HUES64 (cell line): ENCODE measurements at regions not wholly inside any gene's neighbourhood (a gene's known extent, or its start where the extent isn't known, plus 50 kb on each side); places are given as distances from the start of the nearest gene placed in this dataset.

ENCODE experiments used
- H3K27ac ChIP-seq: 2 replicates; pipeline ENCODE4 v1.7.0; 2013; ENCODE audit warnings: low read depth, low read length, inconsistent platforms
- H3K27me3 ChIP-seq: 2 replicates; pipeline ENCODE4 v1.6.1; 2013; ENCODE audit warnings: mild to moderate bottlenecking, low read length; ENCODE audit not compliant: insufficient read depth
- H3K36me3 ChIP-seq: 2 replicates; pipeline ENCODE4 v1.6.1; 2013; ENCODE audit warnings: mild to moderate bottlenecking, low read length; ENCODE audit not compliant: insufficient read depth
- H3K4me1 ChIP-seq: 2 replicates; pipeline ENCODE4 v1.6.1; 2013; ENCODE audit warnings: mild to moderate bottlenecking, low read length, moderate library complexity; ENCODE audit not compliant: insufficient read depth
- H3K4me3 ChIP-seq: 2 replicates; pipeline ENCODE4 v1.5.1; 2013; ENCODE audit warnings: mild to moderate bottlenecking, low read length, moderate library complexity
- H3K9ac ChIP-seq: 2 replicates; pipeline ENCODE4 v1.6.1; 2013; ENCODE audit warnings: mild to moderate bottlenecking, low read depth, low read length
- H3K9me3 ChIP-seq: 2 replicates; pipeline ENCODE4 v1.6.1; 2013; ENCODE audit warnings: low read depth, low read length; ENCODE audit not compliant: insufficient read depth
- WGBS: fragments of 150-250, 120-280 bp; methylation state at CpG from one replicate; pipeline ENCODE4 v1.1.7; 2013; ENCODE audit warnings: missing lambda C conversion rate; 5-methylcytosine and 5-hydroxymethylcytosine counted together

DNA sequence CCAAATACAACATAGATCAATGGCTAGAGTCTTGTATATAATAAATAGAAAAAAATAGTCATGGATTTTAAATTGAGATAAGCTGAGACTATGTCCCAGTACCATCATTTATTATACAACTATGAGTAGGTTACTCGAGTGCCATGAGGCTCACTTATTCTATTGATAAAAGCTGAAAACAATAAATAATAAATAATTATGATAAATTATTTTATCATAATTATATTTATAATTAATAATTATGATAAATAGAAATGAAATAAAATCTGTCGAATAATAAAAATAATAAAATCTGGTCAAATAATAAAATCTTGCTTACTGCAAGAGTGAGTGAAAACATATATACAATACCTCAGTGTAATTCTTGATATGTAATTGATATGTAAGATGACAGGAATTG is 801.4 kb downstream of the FAM181B start:
- no peaks in the 10 kb centered on the region for H3K4me1 ChIP-seq
- H3K27ac ChIP-seq, result no peak overlapping the region
- H3K27me3 ChIP-seq, result no peaks in the 10 kb centered on the region
- H3K9me3 ChIP-seq, result no peaks in the 10 kb centered on the region
- H3K9ac ChIP-seq, result no peak overlapping the region
- H3K4me3 ChIP-seq, result no peak overlapping the region
- no peaks in the 10 kb centered on the region for H3K36me3 ChIP-seq
- WGBS, result no CpG with 5 or more reads among the region's 2 CpGs

DNA sequence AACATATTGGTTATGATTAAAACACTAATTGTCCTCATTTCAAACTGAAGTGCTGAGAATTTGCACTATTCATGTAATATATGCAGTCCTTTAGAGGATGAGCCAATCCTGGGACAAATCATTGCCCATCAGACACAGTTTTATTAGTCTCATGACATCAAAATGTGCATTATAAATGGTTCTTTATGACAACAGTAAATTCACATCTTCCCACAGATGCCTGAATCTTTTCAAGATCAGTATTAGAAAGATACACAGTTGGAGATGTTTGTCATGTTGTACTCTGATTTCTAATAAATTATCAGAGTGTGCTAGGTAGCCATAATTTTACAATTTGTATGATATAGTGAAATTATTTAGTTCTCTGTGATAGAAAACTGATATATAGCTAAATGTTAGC is 813.5 kb downstream of the FAM181B start:
- Histone ChIP-seq H3K4me3 (no peak overlapping the region), H3K27me3 (no peaks in the 10 kb centered on the region), H3K4me1 (no peaks in the 10 kb centered on the region), H3K27ac (no peak overlapping the region), H3K36me3 (no peaks in the 10 kb centered on the region), H3K9me3 (no peaks in the 10 kb centered on the region), H3K9ac (no peak overlapping the region)

DNA sequence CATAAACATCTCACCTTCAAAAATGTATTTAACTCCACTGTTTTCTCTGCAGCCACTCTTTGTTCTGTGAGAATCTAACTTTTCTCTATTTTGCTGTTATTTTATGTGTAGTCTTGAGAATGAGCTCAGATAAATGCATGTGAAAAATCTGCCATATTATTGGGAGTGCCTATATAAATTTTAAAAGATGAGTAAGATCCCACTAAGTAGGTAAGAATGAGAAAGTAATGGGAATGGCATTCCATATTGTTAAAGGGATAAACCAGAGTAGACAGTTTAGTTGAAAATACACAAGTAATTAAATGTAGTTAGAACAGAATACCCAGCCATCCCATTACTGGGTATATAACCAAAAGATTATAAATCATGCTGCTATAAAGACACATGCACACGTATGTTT is 817.2 kb downstream of the FAM181B start:
- WGBS, result no CpG with 5 or more reads among the region's 1 CpG
- H3K9me3 ChIP-seq, result no peaks in the 10 kb centered on the region

DNA sequence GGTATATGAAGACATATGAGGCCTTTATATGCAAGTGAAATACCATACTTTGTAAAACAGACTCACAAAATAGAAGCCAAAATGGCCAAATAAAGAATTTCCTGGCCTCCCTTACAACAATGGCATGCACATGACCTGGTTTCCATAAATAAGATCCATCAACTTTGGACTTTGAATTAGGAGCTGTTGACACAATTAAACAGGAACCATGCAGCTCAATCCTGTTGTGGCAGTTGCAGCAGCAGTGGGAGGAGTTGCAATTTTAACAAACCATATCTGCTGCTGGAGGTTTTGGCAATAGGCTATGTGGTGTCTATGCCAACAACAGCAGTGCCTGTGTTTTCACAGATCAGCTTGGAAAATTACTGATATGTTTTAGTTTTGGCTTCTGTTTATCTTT is 818.6 kb downstream of the FAM181B start:
- no peak overlapping the region for H3K27ac ChIP-seq
- H3K4me1 ChIP-seq, result no peaks in the 10 kb centered on the region
- H3K27me3 ChIP-seq, result no peaks in the 10 kb centered on the region
- no peak overlapping the region for H3K9ac ChIP-seq
- H3K9me3 ChIP-seq, result no peaks in the 10 kb centered on the region
- H3K4me3 ChIP-seq, result no peak overlapping the region
- no peaks in the 10 kb centered on the region for H3K36me3 ChIP-seq

More for the DNA sequence above, 817.2 kb downstream of the FAM181B start:
- no peaks in the 10 kb centered on the region for H3K27me3 ChIP-seq
- H3K36me3 ChIP-seq, result no peaks in the 10 kb centered on the region
- no peak overlapping the region for H3K27ac ChIP-seq
- H3K9ac ChIP-seq, result no peak overlapping the region
- no peak overlapping the region for H3K4me3 ChIP-seq
- no peaks in the 10 kb centered on the region for H3K4me1 ChIP-seq

DNA sequence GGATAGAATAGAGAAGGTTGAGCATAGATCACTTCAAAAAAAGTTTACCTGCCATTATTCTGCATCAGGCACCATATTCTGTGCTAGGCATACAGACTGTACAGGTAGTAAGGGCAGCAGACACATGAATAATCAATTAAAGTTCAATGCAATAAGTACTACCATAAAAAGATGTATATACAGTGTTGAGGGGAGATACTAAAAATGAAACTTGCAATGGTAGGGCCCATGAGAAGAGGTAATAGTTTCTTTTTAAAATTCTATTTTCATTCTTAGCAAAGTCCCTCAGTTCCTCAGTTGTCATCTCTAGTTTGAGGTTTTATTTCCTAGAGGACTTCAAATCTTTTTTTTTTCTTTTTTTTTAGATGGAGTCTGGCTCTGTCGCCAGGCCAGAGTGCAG is 819.9 kb downstream of the FAM181B start:
- no peaks in the 10 kb centered on the region for H3K36me3 ChIP-seq
- 100% methylated on average over 1 of the region's 1 CpG for WGBS
- no peak overlapping the region for H3K27ac ChIP-seq
- H3K9ac ChIP-seq, result no peak overlapping the region
- no peaks in the 10 kb centered on the region for H3K27me3 ChIP-seq
- H3K4me3 ChIP-seq, result no peak overlapping the region
- H3K4me1 ChIP-seq, result no peaks in the 10 kb centered on the region
- no peaks in the 10 kb centered on the region for H3K9me3 ChIP-seq

DNA sequence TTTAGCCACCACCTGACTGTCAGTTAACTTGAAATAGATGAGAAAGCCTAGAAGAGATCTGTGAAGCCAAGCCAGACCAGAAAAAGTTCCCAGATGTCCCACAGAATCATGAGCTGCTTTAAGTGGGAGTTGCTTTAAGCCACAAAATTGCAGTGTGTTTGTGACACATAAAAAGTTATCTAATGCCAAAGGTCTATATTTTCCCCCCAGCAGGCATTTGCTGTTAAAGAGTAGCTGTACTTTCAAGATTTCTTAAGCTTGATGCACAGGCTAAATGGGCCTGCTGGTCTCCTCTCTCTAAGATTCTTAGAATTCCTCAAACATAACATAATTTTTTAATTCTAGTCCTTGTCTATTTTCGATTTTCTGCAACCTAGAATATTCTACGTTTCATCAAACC is 825.7 kb downstream of the FAM181B start:
- Histone ChIP-seq H3K27me3 (no peaks in the 10 kb centered on the region), H3K36me3 (no peaks in the 10 kb centered on the region), H3K9ac (no peak overlapping the region), H3K27ac (no peak overlapping the region), H3K4me3 (no peak overlapping the region), H3K9me3 (no peaks in the 10 kb centered on the region), H3K4me1 (no peaks in the 10 kb centered on the region)
- WGBS, result 93% methylated on average over 2 of the region's 2 CpGs

DNA sequence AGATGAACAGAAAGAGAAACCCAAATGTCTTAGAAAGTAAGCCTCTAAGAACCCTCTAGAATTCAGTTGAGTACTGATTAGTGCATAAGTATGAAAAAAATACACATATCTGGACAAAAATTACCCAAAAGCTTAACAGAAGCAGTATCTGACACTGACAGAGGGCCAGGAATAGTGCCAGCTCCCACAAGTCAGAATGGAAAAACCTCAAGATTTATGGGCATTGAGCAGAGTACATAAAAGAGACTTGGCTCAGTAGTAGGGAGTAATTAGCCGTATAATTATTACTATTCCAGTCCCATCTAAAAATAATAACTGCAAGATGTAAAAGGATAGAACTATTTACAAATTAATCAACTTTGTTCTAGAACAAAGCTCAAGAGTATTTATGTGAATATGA is 834.5 kb downstream of the FAM181B start:
- no peak overlapping the region for H3K27ac ChIP-seq
- H3K36me3 ChIP-seq, result no peaks in the 10 kb centered on the region
- no peaks in the 10 kb centered on the region for H3K4me1 ChIP-seq
- WGBS, result no CpG with 5 or more reads among the region's 1 CpG
- no peaks in the 10 kb centered on the region for H3K27me3 ChIP-seq
- no peak overlapping the region for H3K9ac ChIP-seq
- no peak overlapping the region for H3K4me3 ChIP-seq
- H3K9me3 ChIP-seq, result peaks cover 12% of the 10 kb centered on the region

DNA sequence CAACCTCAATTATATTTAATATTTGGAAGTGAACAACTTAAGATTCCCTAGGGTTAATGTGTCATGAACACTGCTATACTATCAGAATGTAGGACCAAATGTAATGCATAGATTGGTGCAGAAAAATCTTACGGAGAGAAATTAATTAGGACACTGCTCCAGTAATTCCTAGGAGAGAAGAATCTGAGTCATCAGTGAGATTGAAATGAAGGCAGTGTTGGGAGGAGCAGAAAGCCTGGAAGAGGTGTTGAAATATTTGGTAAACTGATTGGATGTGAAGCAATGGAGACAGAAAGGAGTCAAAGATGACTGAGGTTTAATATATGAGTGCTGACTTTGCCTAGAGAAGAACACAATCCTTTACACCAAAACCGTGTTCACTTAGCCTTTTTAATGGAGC is 836.0 kb downstream of the FAM181B start:
- no peak overlapping the region for H3K27ac ChIP-seq
- WGBS, result 92% methylated on average over 2 of the region's 2 CpGs
- H3K27me3 ChIP-seq, result no peaks in the 10 kb centered on the region
- H3K36me3 ChIP-seq, result no peaks in the 10 kb centered on the region
- no peak overlapping the region for H3K4me3 ChIP-seq
- H3K4me1 ChIP-seq, result no peaks in the 10 kb centered on the region
- no peak overlapping the region for H3K9ac ChIP-seq
- peaks cover 12% of the 10 kb centered on the region for H3K9me3 ChIP-seq

DNA sequence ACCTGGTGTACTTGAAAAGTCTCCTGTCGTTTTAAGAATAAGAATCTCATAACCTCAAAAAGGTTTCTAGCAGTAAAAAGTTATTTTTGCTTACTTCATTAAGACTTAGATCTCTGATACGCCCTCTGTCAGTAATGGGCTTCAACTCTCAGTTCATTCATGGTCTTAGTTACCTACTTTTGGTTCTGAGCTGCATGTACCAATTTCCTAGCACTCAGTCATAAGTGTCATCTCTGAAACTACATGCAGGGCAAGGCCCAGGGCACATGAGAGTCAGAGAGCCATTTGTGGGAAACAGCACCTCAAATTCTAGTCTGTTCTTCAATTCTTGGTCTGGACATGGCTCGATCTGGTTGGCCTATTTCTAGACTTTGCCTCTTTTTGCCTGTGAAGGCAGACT is 838.4 kb downstream of the FAM181B start:
- Histone ChIP-seq H3K27ac (no peak overlapping the region), H3K9me3 (peaks cover 3% of the 10 kb centered on the region; the same call in 1 of the 2 replicates), H3K4me1 (no peaks in the 10 kb centered on the region), H3K9ac (no peak overlapping the region), H3K36me3 (no peaks in the 10 kb centered on the region), H3K4me3 (no peak overlapping the region), H3K27me3 (no peaks in the 10 kb centered on the region)
- 92% methylated on average over 3 of the region's 3 CpGs for WGBS

DNA sequence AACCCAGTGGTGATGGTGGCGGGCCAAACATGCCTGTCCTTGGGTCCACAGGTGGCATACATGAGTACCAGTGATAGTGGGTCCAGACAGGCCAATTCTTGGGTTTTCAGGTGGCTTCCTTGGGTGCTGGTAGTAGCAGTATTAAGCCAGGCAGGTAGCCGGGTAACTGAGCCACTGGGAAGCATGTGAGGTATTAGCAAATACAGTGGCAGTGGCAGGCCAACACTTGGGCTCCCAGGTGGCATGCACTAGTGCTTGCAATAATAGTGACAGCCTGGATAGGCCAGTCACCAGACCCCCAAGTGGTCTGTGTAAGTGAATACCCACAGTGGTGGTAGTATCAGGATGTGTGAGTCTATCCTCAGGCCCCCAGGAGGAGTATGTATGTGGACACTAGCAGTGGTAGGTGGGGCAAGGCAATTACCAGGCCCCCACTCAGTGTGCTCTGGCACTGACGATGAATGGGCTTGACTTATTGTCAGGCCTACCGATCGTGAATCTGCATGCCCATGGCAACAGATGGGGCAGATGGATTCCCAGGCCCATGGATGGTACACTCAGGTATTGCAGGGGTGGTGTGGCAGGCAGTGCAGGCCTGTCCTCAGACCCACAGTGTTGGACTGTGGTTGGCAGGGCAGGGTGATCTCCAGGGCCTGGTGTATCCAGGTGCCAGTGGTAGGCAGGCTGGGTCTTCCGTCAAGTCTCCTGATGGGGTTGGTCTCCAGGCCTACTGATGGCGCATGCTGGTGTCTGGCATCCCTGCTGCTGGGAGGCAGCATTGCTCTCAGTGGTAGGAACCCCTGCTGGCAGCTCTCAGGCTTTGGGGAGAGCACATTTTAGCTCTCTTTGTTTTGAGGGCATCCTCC is 840.7 kb downstream of the FAM181B start:
- H3K9ac ChIP-seq, result no peak overlapping the region
- 0 out of 2 replicates have a peak, but pooled peaks cover 7% of the 10 kb centered on the region for H3K9me3 ChIP-seq
- H3K36me3 ChIP-seq, result no peaks in the 10 kb centered on the region
- no peak overlapping the region for H3K27ac ChIP-seq
- 95% methylated on average over 7 of the region's 7 CpGs for WGBS
- no peaks in the 10 kb centered on the region for H3K4me1 ChIP-seq
- H3K27me3 ChIP-seq, result no peaks in the 10 kb centered on the region
- no peak overlapping the region for H3K4me3 ChIP-seq

DNA sequence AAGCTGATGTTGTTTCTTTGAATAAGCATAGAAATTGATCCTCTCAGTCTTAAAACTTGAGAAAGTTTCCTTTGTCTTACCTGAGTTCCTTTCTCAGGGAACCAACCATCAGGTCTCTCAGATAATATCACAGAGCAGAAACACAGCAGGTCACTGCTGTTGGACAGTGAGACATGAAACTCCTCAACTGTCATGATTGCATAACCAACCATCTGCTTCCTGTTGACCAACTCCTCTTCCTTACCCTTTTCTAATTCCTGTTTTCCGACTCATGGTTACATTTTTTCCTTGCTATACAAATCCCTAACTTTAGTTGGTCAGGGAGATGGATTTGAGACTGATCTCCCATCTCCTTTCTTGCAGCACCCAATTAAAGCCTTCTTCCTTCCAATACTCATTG is 845.3 kb downstream of the FAM181B start:
- H3K9me3 ChIP-seq, result 0 out of 2 replicates have a peak, but pooled peaks cover 7% of the 10 kb centered on the region

DNA sequence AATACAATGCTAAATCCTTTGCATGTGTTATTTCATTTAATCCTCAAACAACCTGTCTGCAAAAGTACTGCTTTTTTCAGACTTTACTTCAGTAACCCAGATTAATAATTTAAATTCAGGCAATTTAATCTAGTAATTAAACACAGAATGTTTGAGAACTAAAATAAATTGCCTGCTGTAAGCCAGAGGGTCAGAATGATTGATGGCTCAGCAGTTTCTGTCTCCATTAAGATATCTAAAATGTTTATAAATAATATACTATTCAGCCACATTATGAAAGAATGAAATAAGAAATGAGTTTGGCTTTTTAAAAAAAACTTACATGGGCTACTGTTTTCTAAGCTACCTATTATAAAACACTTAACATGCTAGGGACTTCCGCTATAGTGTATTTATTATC is 846.0 kb downstream of the FAM181B start:
- H3K4me3 ChIP-seq, result no peak overlapping the region
- H3K9me3 ChIP-seq, result 0 out of 2 replicates have a peak, but pooled peaks cover 7% of the 10 kb centered on the region
- no peaks in the 10 kb centered on the region for H3K4me1 ChIP-seq
- no CpG with 5 or more reads among the region's 1 CpG for WGBS
- H3K9ac ChIP-seq, result no peak overlapping the region
- no peaks in the 10 kb centered on the region for H3K27me3 ChIP-seq
- no peaks in the 10 kb centered on the region for H3K36me3 ChIP-seq
- H3K27ac ChIP-seq, result no peak overlapping the region

More for the DNA sequence above, 845.3 kb downstream of the FAM181B start:
- Histone ChIP-seq H3K9ac (no peak overlapping the region), H3K4me3 (no peak overlapping the region), H3K27ac (no peak overlapping the region), H3K36me3 (no peaks in the 10 kb centered on the region), H3K4me1 (no peaks in the 10 kb centered on the region), H3K27me3 (no peaks in the 10 kb centered on the region)
- WGBS, result 90% methylated on average over 1 of the region's 1 CpG
